Testis (tissue), 2 donors: ENCODE measurements at regions not wholly inside any gene's neighbourhood (a gene's known extent, or its start where the extent isn't known, plus 50 kb on each side); places are given as distances from the start of the nearest gene placed in this dataset.

Experiments
- POLR2A ChIP-seq: fragments of 450-650 bp; IDR thresholded peaks from one replicate; pipeline ENCODE4 v1.6.1; 2017; ENCODE audit warnings: antibody characterized with exemption, mild to moderate bottlenecking, moderate library complexity
- TF ChIP-seq, protein P1 (sequence below), 3 experiments: fragments of 450-650 bp in 2 of 3; fragments of 200-600 bp in 1 of 3; sonication (generic) in 1 of 3; IDR thresholded peaks; one replicate each; pipeline ENCODE4 v1.5.1; 2016 to 2019; ENCODE audit warnings: antibody characterized with exemption in 3 of 3, mild to moderate bottlenecking in 2 of 3, moderate library complexity in 1 of 3

DNA sequence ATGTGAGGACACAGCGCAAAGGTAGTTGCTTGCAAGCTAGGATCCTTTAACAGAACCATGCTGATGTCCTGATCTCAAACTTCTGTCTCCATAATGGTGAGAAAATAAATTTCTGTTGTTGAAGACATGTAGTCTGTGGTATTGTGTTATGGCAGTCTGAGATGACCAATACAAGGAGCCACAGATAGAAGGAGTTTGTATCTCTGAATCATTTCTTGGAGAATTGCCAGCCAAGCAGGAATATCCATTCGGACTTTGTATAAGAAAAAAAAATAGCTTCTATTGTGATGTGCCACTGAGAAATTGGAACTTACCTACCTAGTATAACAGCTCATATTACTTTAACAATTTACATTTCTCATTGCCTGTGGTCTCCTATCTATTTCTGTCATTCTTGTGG lies 447.6 kb upstream of the CA10 start:
- TF ChIP-seq, protein P1, sequence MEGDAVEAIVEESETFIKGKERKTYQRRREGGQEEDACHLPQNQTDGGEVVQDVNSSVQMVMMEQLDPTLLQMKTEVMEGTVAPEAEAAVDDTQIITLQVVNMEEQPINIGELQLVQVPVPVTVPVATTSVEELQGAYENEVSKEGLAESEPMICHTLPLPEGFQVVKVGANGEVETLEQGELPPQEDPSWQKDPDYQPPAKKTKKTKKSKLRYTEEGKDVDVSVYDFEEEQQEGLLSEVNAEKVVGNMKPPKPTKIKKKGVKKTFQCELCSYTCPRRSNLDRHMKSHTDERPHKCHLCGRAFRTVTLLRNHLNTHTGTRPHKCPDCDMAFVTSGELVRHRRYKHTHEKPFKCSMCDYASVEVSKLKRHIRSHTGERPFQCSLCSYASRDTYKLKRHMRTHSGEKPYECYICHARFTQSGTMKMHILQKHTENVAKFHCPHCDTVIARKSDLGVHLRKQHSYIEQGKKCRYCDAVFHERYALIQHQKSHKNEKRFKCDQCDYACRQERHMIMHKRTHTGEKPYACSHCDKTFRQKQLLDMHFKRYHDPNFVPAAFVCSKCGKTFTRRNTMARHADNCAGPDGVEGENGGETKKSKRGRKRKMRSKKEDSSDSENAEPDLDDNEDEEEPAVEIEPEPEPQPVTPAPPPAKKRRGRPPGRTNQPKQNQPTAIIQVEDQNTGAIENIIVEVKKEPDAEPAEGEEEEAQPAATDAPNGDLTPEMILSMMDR (IDR thresholded peaks at IDR 0.05) = no peak
- no peak for TF ChIP-seq POLR2A
